K562 (cell line): ENCODE measurements at regions not wholly inside any gene's neighbourhood (a gene's known extent, or its start where the extent isn't known, plus 50 kb on each side); places are given as distances from the start of the nearest gene placed in this dataset.

Experiments
- ATAC-seq: fragments of 200-7000 bp; cut with Tn5 transposase; 3 replicates; pipeline ENCODE4 v1.9.1; 2020; ENCODE audit warnings: moderate library complexity
- BruUV-seq: library from RNA; stranded (reverse); fragments of 400-500 nt; replicated peaks from 2 replicates; lab custom pipeline; 2021; lab: Mats Ljungman, UMichigan
- CTCF ChIA-PET: fragments of 300-600 bp; formaldehyde crosslinking; extraction: SDS; loops from one replicate; lab custom pipeline; 2021; ENCODE audit warnings: low intra/inter-chr PET ratio; lab: Yijun Ruan, JAX
- POLR2A ChIA-PET: fragments of 300-600, 350-650 bp; sonication (Branson Sonifier 250); formaldehyde crosslinking; extraction: SDS; loops from one replicate; lab custom pipeline; 2021; ENCODE audit warnings: antibody characterized with exemption, inconsistent platforms; lab: Yijun Ruan, JAX
- DNase-seq, 4 experiments: peaks; one replicate each; pipeline versions ENCODE4 v3.0.0 to v3.0.0-alpha.2; 2011 to 2018; ENCODE audit warnings: low spot score in 3 of 4, mixed read lengths in 3 of 4; ENCODE audit errors: extremely low read depth in 1 of 4
- FAIRE-seq: peaks from 2 replicates; lab custom pipeline; 2011; peaks lifted over from hg19 to GRCh38; lab: Jason Lieb, UNC
- H2AFZ ChIP-seq: 2 replicates; pipeline ENCODE4 v1.6.0; 2011; ENCODE audit warnings: low read depth, low read length, control low read depth, inconsistent platforms
- H3K27ac ChIP-seq: fragments of 200-600 bp; 3 replicates; pipeline ENCODE4 v1.8.0; 2011; ENCODE audit warnings: low read depth, mild to moderate bottlenecking, control low read depth, inconsistent platforms, low read length, moderate library complexity, mixed read lengths; ENCODE audit errors: extremely low read depth
- H3K27me3 ChIP-seq, 2 experiments: fragments of 300-600 bp in 1 of 2; 2 replicates in 1 of 2; 3 replicates in 1 of 2; pipeline versions ENCODE4 v1.6.0 to v1.8.0; 2011; ENCODE audit warnings: inconsistent platforms in 2 of 2, low read length in 2 of 2, mild to moderate bottlenecking in 1 of 2, mixed read lengths in 1 of 2, moderate library complexity in 1 of 2; ENCODE audit not compliant: control insufficient read depth in 2 of 2, insufficient read depth in 2 of 2
- H3K36me3 ChIP-seq: fragments of 300-600 bp; 3 replicates; pipeline ENCODE4 v1.8.0; 2011; ENCODE audit warnings: mild to moderate bottlenecking, low read length, inconsistent platforms; ENCODE audit not compliant: control insufficient read depth, insufficient read depth
- H3K4me1 ChIP-seq, 2 experiments: fragments of 200-600 bp in 1 of 2; replicated peaks in 1 of 2; 2 replicates in 1 of 2; 3 replicates in 1 of 2; pipeline versions ENCODE4 v1.5.1 to v1.8.0; 2011; ENCODE audit warnings: inconsistent platforms in 2 of 2, low read length in 2 of 2, mild to moderate bottlenecking in 1 of 2, mixed read lengths in 1 of 2, moderate library complexity in 1 of 2; ENCODE audit not compliant: control insufficient read depth in 2 of 2, insufficient read depth in 2 of 2
- H3K4me2 ChIP-seq: 2 replicates; pipeline ENCODE4 v1.6.1; 2011; ENCODE audit warnings: low read length, control low read depth, inconsistent platforms, mixed read lengths; ENCODE audit not compliant: insufficient read depth
- H3K4me3 ChIP-seq: fragments of 200-600 bp; sonication (generic), shearing (Covaris generic); 2 replicates; pipeline ENCODE4 v1.5.1; 2016; ENCODE audit warnings: control low read depth, inconsistent platforms
- H3K79me2 ChIP-seq: fragments of 200-600 bp; 3 replicates; pipeline ENCODE4 v1.8.0; 2011; ENCODE audit warnings: low read length, inconsistent platforms; ENCODE audit not compliant: control insufficient read depth, insufficient read depth
- H3K9ac ChIP-seq, 2 experiments: 2 replicates each; pipeline versions ENCODE4 v1.6.0 to v1.6.1; 2011; ENCODE audit warnings: low read depth in 2 of 2, low read length in 2 of 2, control low read depth in 1 of 2, inconsistent platforms in 1 of 2, mild to moderate bottlenecking in 1 of 2, mixed read lengths in 1 of 2; ENCODE audit not compliant: insufficient read depth in 1 of 2
- H3K9me1 ChIP-seq: one replicate; pipeline ENCODE4 v1.6.0; 2011; ENCODE audit warnings: inconsistent platforms, mild to moderate bottlenecking, low read length, moderate library complexity; ENCODE audit not compliant: control insufficient read depth, insufficient read depth
- H3K9me3 ChIP-seq: replicated peaks from 2 replicates; pipeline ENCODE4 v1.5.1; 2011; ENCODE audit warnings: low read depth, low read length, inconsistent platforms; ENCODE audit not compliant: control insufficient read depth, insufficient read depth
- H4K20me1 ChIP-seq: replicated peaks from 2 replicates; pipeline ENCODE4 v1.6.1; 2011; ENCODE audit warnings: low read length, inconsistent platforms, mixed read lengths; ENCODE audit not compliant: control insufficient read depth, insufficient read depth
- DDX20 ChIP-seq: fragments of 450-650 bp; IDR thresholded peaks from 2 replicates; pipeline ENCODE4 v1.6.1; 2016; ENCODE audit warnings: missing genetic modification characterization, low read depth, mild to moderate bottlenecking, missing compliant biosample characterization, moderate library complexity
- EWSR1 ChIP-seq: fragments of 450-650 bp; IDR thresholded peaks from 2 replicates; pipeline ENCODE4 v1.6.1; 2018; ENCODE audit warnings: borderline replicate concordance, mild to moderate bottlenecking, low read depth, moderate library complexity; ENCODE audit not compliant: partially characterized antibody
- FIP1L1 ChIP-seq: fragments of 200-400 bp; formaldehyde crosslinking; IDR thresholded peaks from 2 replicates; pipeline ENCODE4 v1.6.1; 2018; ENCODE audit warnings: mild to moderate bottlenecking, low read depth, low read length; ENCODE audit not compliant: poor library complexity, severe bottlenecking
- HDAC8 ChIP-seq: fragments of 450-650 bp; IDR thresholded peaks from 2 replicates; pipeline ENCODE4 v1.6.1; 2016; ENCODE audit warnings: mild to moderate bottlenecking, missing genetic modification characterization, moderate library complexity, missing compliant biosample characterization
- IRF2 ChIP-seq: sonication (generic); formaldehyde crosslinking; IDR thresholded peaks from 2 replicates; pipeline ENCODE4 v1.8.1; 2022; ENCODE audit warnings: mild to moderate bottlenecking, missing genetic modification reagents
- LEF1 ChIP-seq: fragments of 450-650 bp; IDR thresholded peaks from 2 replicates; pipeline ENCODE4 v1.6.1; 2016; ENCODE audit warnings: mild to moderate bottlenecking
- NFE2 ChIP-seq: IDR thresholded peaks from 2 replicates; pipeline ENCODE4 v1.6.1; 2014; ENCODE audit warnings: antibody characterized with exemption, low read depth
- TEAD4 ChIP-seq, 2 experiments: sonication (generic) in 1 of 2; formaldehyde crosslinking in 1 of 2; IDR thresholded peaks; 2 replicates each; pipeline versions ENCODE4 v1.6.1 to v1.8.0; 2012 to 2022; ENCODE audit warnings: borderline replicate concordance in 1 of 2, inconsistent platforms in 1 of 2, low read length in 1 of 2, mild to moderate bottlenecking in 1 of 2, missing genetic modification reagents in 1 of 2
- USF1 ChIP-seq: sonication (generic); formaldehyde crosslinking; IDR thresholded peaks from 2 replicates; pipeline ENCODE4 v1.9.0; 2022; ENCODE audit warnings: mild to moderate bottlenecking, missing genetic modification reagents
- ZFPM2 ChIP-seq: fragments of 250-450 bp; sonication (Bioruptor Pico); IDR thresholded peaks from 2 replicates; pipeline ENCODE4 v1.5.1; 2022; ENCODE audit warnings: mild to moderate bottlenecking
- ZNF121 ChIP-seq: sonication (generic); formaldehyde crosslinking; conservative IDR thresholded peaks from 2 replicates; pipeline ENCODE4 v1.8.0; 2022; ENCODE audit warnings: missing genetic modification reagents
- ZNF280B ChIP-seq: fragments of 250-450 bp; sonication (Bioruptor Pico); IDR thresholded peaks from 2 replicates; pipeline ENCODE4 v1.5.1; 2021; ENCODE audit warnings: mild to moderate bottlenecking
- ZNF584 ChIP-seq: fragments of 200-800 bp; sonication (Bioruptor generic); IDR thresholded peaks from 2 replicates; pipeline ENCODE4 v1.6.1; 2016; ENCODE audit warnings: low read depth, mild to moderate bottlenecking, missing genetic modification characterization, missing compliant biosample characterization
- ZNF76 ChIP-seq: fragments of 250-450 bp; sonication (Bioruptor Pico); IDR thresholded peaks from 2 replicates; pipeline ENCODE4 v1.4.0; 2020; ENCODE audit warnings: mild to moderate bottlenecking, moderate library complexity, borderline replicate concordance
- WGBS: fragments of 100-300 bp; shearing (Covaris generic); methylation state at CpG from one replicate; pipeline ENCODE4 v1.1.6; 2016; ENCODE audit warnings: low coverage, mixed read lengths; ENCODE audit not compliant: insufficient coverage; ENCODE audit errors: missing lambda C conversion rate; 5-methylcytosine and 5-hydroxymethylcytosine counted together
- in situ Hi-C: fragments of 300-500 bp; cut with MboI; formaldehyde crosslinking; loops from 4 replicates; pipeline ENCODE4 v1.15.0; 2018; ENCODE audit warnings: inconsistent platforms, mixed read lengths
- intact Hi-C: fragments of 100-400 bp; cut with micrococcal nuclease; formaldehyde crosslinking; loops from 2 replicates; pipeline ENCODE4 v1.14.2; 2022

DNA sequence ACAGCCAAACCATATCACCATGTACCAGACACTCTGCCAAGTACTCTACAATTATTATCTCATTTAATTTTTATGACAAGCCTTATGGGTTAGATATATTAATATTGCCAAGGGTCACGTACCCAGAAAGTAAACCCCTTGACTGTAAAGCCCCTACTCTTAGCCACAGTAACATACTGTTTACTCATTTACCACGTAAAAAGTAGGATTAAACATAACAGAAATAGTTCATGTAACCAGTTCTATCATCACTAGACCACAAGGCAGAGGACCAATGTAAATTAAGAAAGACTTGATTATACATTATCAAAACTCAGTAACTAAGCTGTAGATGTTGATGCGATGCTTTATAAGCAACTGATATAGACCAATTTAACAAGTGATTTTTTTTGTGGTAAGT is 101.5 kb upstream of the CNTNAP4 start:
- intact Hi-C loops = no loop called here
- Histone ChIP-seq H3K9me3 (no peaks in the 10 kb centered on the region), H3K27me3 (no peaks in the 10 kb centered on the region), H2AFZ (no peak overlapping the region), H4K20me1 (no peaks in the 10 kb centered on the region), H3K4me1 (no peaks in the 10 kb centered on the region), H3K9ac (no peak overlapping the region), H3K36me3 (no peaks in the 10 kb centered on the region), H3K9me1 (no peaks in the 10 kb centered on the region), H3K79me2 (no peaks in the 10 kb centered on the region), H3K4me3 (no peak overlapping the region), H3K4me2 (no peak overlapping the region), H3K27ac (no peak overlapping the region)
- no TSS peak for BruUV-seq
- CTCF ChIA-PET = no interaction called here
- no peak for DNase-seq
- ATAC-seq = no peak
- FAIRE-seq = no peak
- in situ Hi-C loops = no loop called here
- POLR2A ChIA-PET = no interaction called here
- TF ChIP-seq ZNF584 (CRISPR knock-in tag) (no peak), HDAC8 (tag) (no peak), DDX20 (tag) (no peak), LEF1 (no peak), ZNF280B (no peak)
- WGBS = 2% methylated on average over 3 of the region's 3 CpGs

GRCh38 chr16:76176153-76176552 is 101.0 kb upstream of the CNTNAP4 start:
- no peak overlapping the region for H2AFZ ChIP-seq
- in situ Hi-C loops (no loop called here), intact Hi-C loops (no loop called here)
- CTCF ChIA-PET = no interaction called here
- no peaks in the 10 kb centered on the region for H3K9me1 ChIP-seq
- no peak overlapping the region for H3K9ac ChIP-seq
- H3K4me1 ChIP-seq = no peaks in the 10 kb centered on the region
- POLR2A ChIA-PET = no interaction called here
- 0% methylated on average over 4 of the region's 4 CpGs for WGBS
- DNase-seq = no peak
- no peaks in the 10 kb centered on the region for H4K20me1 ChIP-seq
- no peak for FAIRE-seq
- no peak overlapping the region for H3K4me3 ChIP-seq
- no peak for ATAC-seq
- H3K36me3 ChIP-seq = no peaks in the 10 kb centered on the region
- TF ChIP-seq EWSR1 = no peak
- no peak for TF ChIP-seq USF1
- TF ChIP-seq ZNF76 (CRISPR knock-in tag) = no peak
- no peak for TF ChIP-seq NFE2
- TF ChIP-seq TEAD4 (IDR thresholded peaks at IDR 0.05; ENCODE audit: low read length) = no peak
- TF ChIP-seq TEAD4 (CRISPR knock-in tag; IDR thresholded peaks at IDR 0.05; ENCODE audit: borderline replicate concordance) = no peak
- TF ChIP-seq IRF2 = no peak
- no peak for TF ChIP-seq ZFPM2 (CRISPR knock-in tag)
- no peak for TF ChIP-seq ZNF121
- no peak for TF ChIP-seq FIP1L1
- no peaks in the 10 kb centered on the region for H3K9me3 ChIP-seq
- BruUV-seq = no TSS peak
- H3K4me2 ChIP-seq = no peak overlapping the region
- no peaks in the 10 kb centered on the region for H3K79me2 ChIP-seq
- H3K27me3 ChIP-seq = no peaks in the 10 kb centered on the region
- H3K27ac ChIP-seq = no peak overlapping the region
